GF-D8 (cell line): ENCODE measurements at regions not wholly inside any gene's neighbourhood (a gene's known extent, or its start where the extent isn't known, plus 50 kb on each side); places are given as distances from the start of the nearest gene placed in this dataset.

ENCODE experiments used
- DNase-seq: peaks from one replicate; lab custom pipeline; 2025; lab: John Stamatoyannopoulos, UW

DNA sequence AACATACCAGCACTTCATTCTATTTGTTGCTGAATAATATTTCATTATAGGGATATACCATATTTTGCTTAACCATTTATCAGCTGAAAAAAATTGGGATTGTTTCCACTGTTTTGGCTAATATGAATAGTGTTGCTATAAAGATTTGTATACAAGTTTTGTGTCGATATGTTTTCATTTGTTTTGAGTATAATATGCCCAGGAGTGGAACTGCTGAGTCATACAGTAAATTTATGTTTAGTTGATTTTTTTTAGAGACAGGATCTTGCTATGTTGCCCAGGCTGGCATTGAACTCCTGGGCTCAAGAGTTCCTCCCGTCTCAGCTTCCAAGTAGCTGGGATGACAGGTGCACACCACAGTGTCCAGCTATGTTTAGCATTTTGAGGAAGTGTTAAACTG lies 131.5 kb upstream of the TMCC3 start:
- DNase-seq: no peak

GRCh38 chr12:94779485-94779884 lies 129.1 kb upstream of the TMCC3 start:
- no peak for DNase-seq

DNA sequence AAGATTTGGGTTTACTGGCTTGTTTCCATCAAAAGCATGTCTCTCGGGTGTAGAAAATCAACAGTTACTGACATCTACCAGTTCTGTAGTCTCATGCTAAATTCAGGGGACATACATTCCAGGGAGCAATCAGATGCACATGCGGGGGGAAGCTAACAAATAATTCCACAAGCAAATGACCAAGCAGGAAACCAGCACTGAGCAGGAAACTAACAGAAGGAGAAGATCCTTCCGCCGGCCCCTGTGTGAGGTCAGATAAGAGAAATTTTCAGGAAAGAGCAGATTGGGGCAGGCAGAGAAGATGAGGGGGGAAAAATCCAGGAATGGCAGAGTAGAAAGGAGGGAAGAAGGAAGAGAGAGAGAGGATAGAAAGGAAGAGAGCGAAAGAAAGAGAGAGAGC lies 127.6 kb upstream of the TMCC3 start:
- DNase-seq: no peak

GRCh38 chr12:94775710-94776109 lies 125.4 kb upstream of the TMCC3 start:
- no peak for DNase-seq

GRCh38 chr12:94771741-94772140 lies 121.4 kb upstream of the TMCC3 start:
- no peak for DNase-seq

- no peak for DNase-seq
Measured at GRCh38 chr12:94771199-94771598, 120.8 kb upstream of the TMCC3 start.

DNA sequence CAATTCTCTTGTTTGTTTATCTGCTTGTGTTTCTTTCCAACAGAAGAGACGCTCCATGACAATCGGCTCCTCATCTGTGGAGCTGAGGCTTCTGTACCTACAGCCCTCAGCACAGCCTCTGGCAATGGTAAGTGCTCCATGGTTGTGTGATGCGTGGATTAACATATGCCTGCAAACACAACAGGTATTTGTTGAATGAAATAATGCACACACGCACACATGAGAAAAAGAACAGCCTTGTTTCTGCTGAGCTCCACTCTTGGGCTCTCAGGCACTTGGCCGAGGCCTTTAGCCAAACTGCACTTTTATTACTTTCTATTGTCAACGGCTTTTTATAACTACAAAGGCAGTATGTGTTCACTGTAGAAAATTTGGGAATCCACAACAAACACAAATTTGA lies 120.4 kb upstream of the TMCC3 start:
- DNase-seq: no peak

- DNase-seq: peak; percentile 18
Measured at GRCh38 chr12:94769776-94770759, 119.7 kb upstream of the TMCC3 start.

DNA sequence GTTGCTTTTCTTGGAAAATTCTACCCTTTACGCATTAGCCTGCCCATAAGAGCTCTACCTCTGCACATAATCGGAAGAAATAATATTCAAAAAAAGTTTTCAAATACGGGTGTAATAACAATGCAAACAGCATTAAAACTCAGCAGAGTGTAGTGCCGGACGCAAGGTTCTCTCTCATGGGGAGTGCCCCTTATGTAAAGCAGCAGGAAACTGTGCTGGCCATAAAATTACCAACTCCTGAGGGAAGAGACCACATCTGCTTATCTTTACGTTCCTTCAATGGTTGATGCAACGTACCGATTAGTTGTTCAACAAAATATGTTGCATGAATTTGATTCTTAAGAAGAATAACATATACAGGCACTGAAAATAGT lies 118.7 kb upstream of the TMCC3 start:
- DNase-seq: peak; percentile 88

GRCh38 chr12:94768398-94769046 lies 118.2 kb upstream of the TMCC3 start:
- peak; percentile 39 for DNase-seq

DNA sequence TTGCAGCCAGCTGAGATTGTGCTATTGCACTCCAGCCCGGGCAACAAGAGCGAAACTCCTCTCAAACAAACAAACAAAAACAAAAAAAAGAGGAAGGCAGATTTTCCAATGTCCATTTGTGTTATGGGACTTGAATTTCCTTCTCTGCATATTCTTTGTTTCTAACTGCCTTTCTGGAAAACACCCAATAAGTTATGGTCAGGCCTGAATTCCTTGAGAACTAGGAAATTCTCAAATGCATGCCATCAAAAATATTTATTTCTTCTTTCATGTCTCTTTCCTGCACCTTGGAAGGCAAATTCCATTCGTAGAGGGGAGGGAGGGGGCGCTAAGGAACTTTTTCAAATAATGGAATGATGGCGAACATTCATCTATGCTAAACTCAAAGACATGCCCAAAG lies 117.6 kb upstream of the TMCC3 start:
- no peak for DNase-seq

- no peak for DNase-seq
Measured at GRCh38 chr12:94766397-94766796, 116.0 kb upstream of the TMCC3 start.

DNA sequence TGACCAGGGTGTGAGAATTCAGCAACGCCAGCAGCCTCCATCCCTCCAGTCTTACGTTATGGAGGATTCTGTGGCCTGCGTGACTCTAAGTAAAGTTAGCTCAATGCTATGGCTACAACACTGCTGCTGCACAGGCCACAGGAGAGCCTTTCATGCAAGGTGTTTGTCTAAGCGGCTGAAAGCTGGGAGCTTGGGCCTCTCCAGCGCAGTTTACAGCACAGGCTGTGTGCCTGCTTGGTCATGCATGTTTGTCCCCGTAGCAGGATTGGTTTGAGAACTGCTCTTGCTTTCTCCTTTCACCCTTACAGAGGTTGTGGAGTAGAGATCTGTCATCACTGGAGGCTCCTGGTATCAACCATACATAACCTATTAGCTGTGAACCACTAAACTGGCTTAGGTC lies 113.1 kb upstream of the TMCC3 start:
- DNase-seq: no peak

- no peak for DNase-seq
Measured at GRCh38 chr12:94762943-94763342, 112.6 kb upstream of the TMCC3 start.

- no peak for DNase-seq
Measured at GRCh38 chr12:94762259-94762942, 112.0 kb upstream of the TMCC3 start.

- DNase-seq: no peak
Measured at GRCh38 chr12:94761559-94761958, 111.2 kb upstream of the TMCC3 start.

DNA sequence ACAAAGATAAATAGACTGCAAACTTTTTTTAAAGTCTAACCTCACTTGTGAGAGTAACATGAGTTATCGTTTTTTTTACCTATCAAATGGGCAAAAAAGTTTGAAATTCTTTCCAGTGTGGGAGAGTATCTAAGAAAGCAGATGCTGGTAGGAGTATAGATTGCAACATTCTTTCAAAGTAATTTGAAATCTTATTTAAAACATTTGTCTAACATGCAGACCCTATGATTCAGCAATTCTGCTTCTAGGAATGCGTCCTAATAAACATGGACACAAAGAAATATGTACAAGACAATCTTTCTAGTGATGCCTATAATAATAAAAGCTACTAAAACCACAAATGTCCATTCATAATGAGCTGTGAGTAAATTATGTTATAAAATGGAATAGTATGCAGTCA lies 110.4 kb upstream of the TMCC3 start:
- DNase-seq: no peak

- DNase-seq: no peak
Measured at GRCh38 chr12:94756789-94757188, 106.4 kb upstream of the TMCC3 start.

DNA sequence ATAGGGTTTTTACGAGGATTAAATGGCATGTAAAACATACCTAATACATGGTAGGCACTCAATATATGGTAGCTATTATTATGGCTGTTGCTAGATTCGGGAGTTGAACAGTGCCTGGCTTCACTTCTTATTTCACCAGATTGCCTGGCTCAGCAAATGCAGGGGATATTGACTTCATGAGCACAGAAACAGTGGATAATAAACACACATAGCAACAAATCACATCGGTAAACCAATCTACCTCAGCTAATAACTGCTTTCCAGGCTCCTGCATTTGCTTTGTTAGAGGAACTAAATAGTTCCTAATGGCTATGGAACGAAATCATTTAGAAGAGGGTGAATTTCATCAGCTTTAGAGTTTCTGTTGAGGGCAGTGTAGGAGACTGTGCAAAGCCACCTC lies 105.2 kb upstream of the TMCC3 start:
- no peak for DNase-seq

- DNase-seq: no peak
Measured at GRCh38 chr12:94754653-94755052, 104.3 kb upstream of the TMCC3 start.

DNA sequence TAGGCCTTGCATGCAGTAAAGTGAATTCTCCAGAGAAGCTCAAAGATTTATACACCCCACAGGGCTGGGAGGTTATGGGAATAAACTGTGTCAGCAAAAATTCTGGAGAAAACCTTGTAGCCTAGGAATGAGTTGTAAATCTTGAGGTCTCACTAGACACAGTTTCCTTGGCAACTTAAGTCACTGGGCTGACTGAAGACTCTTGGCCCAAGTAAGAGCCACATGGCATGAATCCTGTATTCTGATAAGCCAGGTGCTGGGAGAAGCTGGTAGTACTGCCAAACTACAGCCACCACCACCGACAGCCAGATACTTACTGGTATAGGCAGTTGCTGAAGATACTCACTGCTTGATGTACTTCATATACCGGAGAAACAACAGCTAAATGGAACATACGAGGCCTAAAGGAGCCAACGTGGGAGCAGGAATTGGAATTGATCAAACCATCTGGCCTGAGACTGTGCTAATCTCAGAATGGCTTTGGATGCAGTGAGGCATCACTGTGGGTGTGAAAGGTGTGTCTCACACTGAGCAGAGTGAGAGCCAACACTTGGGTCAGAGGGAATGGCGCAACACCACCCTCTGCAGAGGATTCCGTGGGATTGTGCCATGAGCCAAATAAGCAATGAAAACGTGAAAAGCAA lies 102.8 kb upstream of the TMCC3 start:
- no peak for DNase-seq

- DNase-seq: no peak
Measured at GRCh38 chr12:94750864-94751263, 100.5 kb upstream of the TMCC3 start.
